ENCODE measurements at regions not wholly inside any gene's neighbourhood (a gene's known extent, or its start where the extent isn't known, plus 50 kb on each side); places are given as distances from the start of the nearest gene placed in this dataset.

GRCh38 chr6:40319124-40319523, 268.0 kb downstream of the LRFN2 start:
- H3K27me3 Mint-ChIP-seq (ENCODE audit: insufficient read depth): peaks cover 28% of the 10 kb centered on the region
- H3K4me1 Mint-ChIP-seq: no peaks in the 10 kb centered on the region

GRCh38 chr6:40315060-40315459, 272.1 kb downstream of the LRFN2 start:
- Mint-ChIP-seq H3K27me3 (ENCODE audit: insufficient read depth) (peaks cover 20% of the 10 kb centered on the region), H3K36me3 (ENCODE audit: low read depth) (no peaks in the 10 kb centered on the region), H3K9me3 (peaks cover 6% of the 10 kb centered on the region), H3K27ac (no peak overlapping the region), H3K4me1 (no peaks in the 10 kb centered on the region), H3K4me3 (no peak overlapping the region)
- Histone ChIP-seq H3K27ac (ENCODE audit: low read depth, low read length) (no peak overlapping the region), H3K4me1 (ENCODE audit: control insufficient read depth, insufficient read depth, low read length) (no peaks in the 10 kb centered on the region), H3K36me3 (ENCODE audit: control insufficient read depth, insufficient read depth, low read length) (no peaks in the 10 kb centered on the region), H3K9me3 (ENCODE audit: control insufficient read depth, low read length) (peaks cover 9% of the 10 kb centered on the region), H3K4me3 (ENCODE audit: low read length) (no peak overlapping the region), H3K27me3 (ENCODE audit: control insufficient read depth, insufficient read depth, low read length, poor library complexity, severe bottlenecking) (peaks cover 11% of the 10 kb centered on the region), H3K9ac (ENCODE audit: extremely low read depth, low read length, poor library complexity, severe bottlenecking) (no peak overlapping the region)
- 90 to 95% methylated on average over 3 to 5 of the region's 5 CpGs for WGBS, 2 experiments (ENCODE audit: insufficient coverage in 1 of 2, insufficient read length in 1 of 2)
- TF ChIP-seq CTCF (conservative IDR thresholded peaks at IDR 0.05): no peak
- DNase-seq: no peak

More at GRCh38 chr6:40319124-40319523, 268.0 kb downstream of the LRFN2 start:
- TF ChIP-seq CTCF (conservative IDR thresholded peaks at IDR 0.05): no peak
- no peak overlapping the region for H3K4me3 Mint-ChIP-seq
- no peak for DNase-seq
- no peaks in the 10 kb centered on the region for H3K36me3 Mint-ChIP-seq (ENCODE audit: low read depth)
- H3K27me3 ChIP-seq (ENCODE audit: control insufficient read depth, insufficient read depth, low read length, poor library complexity, severe bottlenecking): peaks cover 11% of the 10 kb centered on the region
- no peak overlapping the region for H3K27ac Mint-ChIP-seq
- H3K9me3 ChIP-seq (ENCODE audit: control insufficient read depth, low read length): peaks cover 9% of the 10 kb centered on the region
- H3K4me3 ChIP-seq (ENCODE audit: low read length): no peak overlapping the region
- H3K36me3 ChIP-seq (ENCODE audit: control insufficient read depth, insufficient read depth, low read length): no peaks in the 10 kb centered on the region
- H3K9ac ChIP-seq (ENCODE audit: extremely low read depth, low read length, poor library complexity, severe bottlenecking): no peak overlapping the region
- peaks cover 6% of the 10 kb centered on the region for H3K9me3 Mint-ChIP-seq
- no peak overlapping the region for H3K27ac ChIP-seq (ENCODE audit: low read depth, low read length)
- no peaks in the 10 kb centered on the region for H3K4me1 ChIP-seq (ENCODE audit: control insufficient read depth, insufficient read depth, low read length)

- no peak for TF ChIP-seq CTCF (conservative IDR thresholded peaks at IDR 0.05)
- no peak overlapping the region for H3K27ac Mint-ChIP-seq
Measured at GRCh38 chr6:40313582-40313981, 273.6 kb downstream of the LRFN2 start.

More at GRCh38 chr6:40313582-40313981, 273.6 kb downstream of the LRFN2 start:
- no peak overlapping the region for H3K4me3 Mint-ChIP-seq
- H3K4me3 ChIP-seq (ENCODE audit: low read length): no peak overlapping the region
- no peaks in the 10 kb centered on the region for H3K4me1 ChIP-seq (ENCODE audit: control insufficient read depth, insufficient read depth, low read length)
- no peak overlapping the region for H3K9ac ChIP-seq (ENCODE audit: extremely low read depth, low read length, poor library complexity, severe bottlenecking)
- H3K27me3 ChIP-seq (ENCODE audit: control insufficient read depth, insufficient read depth, low read length, poor library complexity, severe bottlenecking): peaks cover 11% of the 10 kb centered on the region
- no peaks in the 10 kb centered on the region for H3K36me3 Mint-ChIP-seq (ENCODE audit: low read depth)
- no peaks in the 10 kb centered on the region for H3K9me3 Mint-ChIP-seq
- H3K4me1 Mint-ChIP-seq: peaks cover under 1% of the 10 kb centered on the region
- no peak overlapping the region for H3K27ac ChIP-seq (ENCODE audit: low read depth, low read length)
- H3K27me3 Mint-ChIP-seq (ENCODE audit: insufficient read depth): peaks cover 19% of the 10 kb centered on the region
- H3K36me3 ChIP-seq (ENCODE audit: control insufficient read depth, insufficient read depth, low read length): no peaks in the 10 kb centered on the region
- no peak for DNase-seq
- H3K9me3 ChIP-seq (ENCODE audit: control insufficient read depth, low read length): no peaks in the 10 kb centered on the region

All from endodermal cell (in vitro differentiated cells).